Lung (tissue), 11 donors: ENCODE measurements at regions not wholly inside any gene's neighbourhood (a gene's known extent, or its start where the extent isn't known, plus 50 kb on each side); places are given as distances from the start of the nearest gene placed in this dataset.
A peak's percentile ranks its signal among the peaks of the same experiment; 100 is the strongest.

Experiments
- ATAC-seq: fragments of 200-7000 bp; cut with Tn5 transposase; one replicate; pipeline ENCODE4 v1.9.1; 2020; ENCODE audit warnings: moderate number of reproducible peaks; ENCODE audit not compliant: insufficient read depth, low FRiP score
- DNase-seq, 3 donors: peaks; one replicate each; pipeline ENCODE4 v3.0.0-alpha.2; 2013 to 2017
- H3K27ac ChIP-seq, 2 donors: one replicate each; pipeline ENCODE4 v1.5.1; 2013; ENCODE audit warnings: mild to moderate bottlenecking in 2 of 2, moderate library complexity in 2 of 2, control low read depth in 1 of 2, inconsistent platforms in 1 of 2, low read depth in 1 of 2, low read length in 1 of 2
- H3K27me3 ChIP-seq, 3 donors: one replicate each; pipeline ENCODE4 v1.5.1; 2013; ENCODE audit warnings: low read length in 2 of 3; ENCODE audit not compliant: control insufficient read depth in 3 of 3, insufficient read depth in 3 of 3
- H3K36me3 ChIP-seq, 4 donors: one replicate each; pipeline ENCODE4 v1.5.1; 2013; ENCODE audit warnings: low read length in 4 of 4, mild to moderate bottlenecking in 1 of 4, moderate library complexity in 1 of 4; ENCODE audit not compliant: control insufficient read depth in 4 of 4, insufficient read depth in 4 of 4
- H3K4me1 ChIP-seq, 5 donors: one replicate each; pipeline ENCODE4 v1.5.1; 2013; ENCODE audit warnings: low read length in 5 of 5, mild to moderate bottlenecking in 2 of 5, moderate library complexity in 1 of 5; ENCODE audit not compliant: control insufficient read depth in 5 of 5, insufficient read depth in 5 of 5
- H3K4me3 ChIP-seq: one replicate; pipeline ENCODE4 v1.5.1; 2013; ENCODE audit warnings: mild to moderate bottlenecking, control low read depth, moderate library complexity
- H3K9ac ChIP-seq, 2 donors: one replicate each; pipeline ENCODE4 v1.5.1; 2013; ENCODE audit warnings: low read length in 2 of 2, control low read depth in 1 of 2; ENCODE audit not compliant: insufficient read depth in 1 of 2
- H3K9me3 ChIP-seq, 4 donors: one replicate each; pipeline ENCODE4 v1.5.1; 2013; ENCODE audit warnings: low read length in 3 of 4, mild to moderate bottlenecking in 1 of 4, moderate library complexity in 1 of 4; ENCODE audit not compliant: control insufficient read depth in 4 of 4, insufficient read depth in 3 of 4
- CTCF ChIP-seq: IDR thresholded peaks from 2 replicates; pipeline ENCODE4 v1.5.1; 2012; ENCODE audit warnings: mild to moderate bottlenecking; ENCODE audit errors: control extremely low read depth, extremely low read depth
- whole genome bisulfite sequencing, 2 donors: extraction: QIAGEN DNeasy Blood & Tissue Kit; methylation state at CpG; one replicate each; pipeline ENCODE4 v1.1.7; 2013; 5-methylcytosine and 5-hydroxymethylcytosine counted together
- donor health status: control.
- donor health status: control.
- donor health status: Bipolar disorder and iron deficiency.
- donor health status: healthy.
- donor health status: DM: yes; HTN: yes; CAD: no.

GRCh38 chr9:135330685-135331590 lies 148.6 kb upstream of the PPP1R26 start:
- no peak for TF ChIP-seq CTCF
- peaks cover 0 to 18% (median 2%) of the 10 kb centered on the region in 4 donors for H3K9me3 ChIP-seq
- peaks cover 0 to 6% (median 0%) of the 10 kb centered on the region in 3 donors for H3K27me3 ChIP-seq
- H3K4me3 ChIP-seq: no peak overlapping the region
- no peak overlapping the region for H3K27ac ChIP-seq
- ATAC-seq (no peak), DNase-seq (peak in 1 of 3 donors; percentile 1)
- no peaks in the 10 kb centered on the region for H3K4me1 ChIP-seq
- WGBS, 2 donors: 84 to 88% methylated on average over 14 of the region's 14 CpGs
- no peak overlapping the region for H3K9ac ChIP-seq
- H3K36me3 ChIP-seq: no peaks in the 10 kb centered on the region

DNA sequence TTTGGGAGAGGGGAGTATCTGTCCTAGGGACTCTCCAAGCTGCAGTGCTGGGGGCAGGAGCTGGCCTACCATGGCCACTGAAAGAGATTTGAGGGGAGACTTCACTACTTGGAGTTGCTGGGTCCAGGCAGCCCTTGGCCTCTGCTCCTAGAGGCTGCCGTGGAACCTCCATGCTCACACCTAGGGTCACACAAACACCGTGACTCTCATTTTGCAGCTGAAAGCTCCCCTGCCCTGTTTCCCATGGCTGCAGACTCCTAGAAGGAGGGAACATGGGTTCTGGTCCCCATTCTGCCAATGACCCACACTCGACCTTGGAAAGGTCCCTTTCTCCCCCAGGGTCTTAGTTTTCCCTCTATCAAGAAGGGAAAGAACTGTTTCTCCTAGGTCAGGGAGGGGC lies 147.1 kb upstream of the PPP1R26 start:
- DNase-seq: peak in 1 of 3 donors; percentile 2
- ATAC-seq: no peak
- Histone ChIP-seq H3K27me3 (peaks cover 0 to 14% (median 0%) of the 10 kb centered on the region in 3 donors), H3K9me3 (peaks cover 0 to 10% (median 1%) of the 10 kb centered on the region in 4 donors), H3K4me3 (no peak overlapping the region), H3K27ac (no peak overlapping the region), H3K4me1 (no peaks in the 10 kb centered on the region), H3K9ac (no peak overlapping the region), H3K36me3 (no peaks in the 10 kb centered on the region)
- no peak for TF ChIP-seq CTCF
- WGBS, 2 donors: 72 to 93% methylated on average over 3 of the region's 3 CpGs

DNA sequence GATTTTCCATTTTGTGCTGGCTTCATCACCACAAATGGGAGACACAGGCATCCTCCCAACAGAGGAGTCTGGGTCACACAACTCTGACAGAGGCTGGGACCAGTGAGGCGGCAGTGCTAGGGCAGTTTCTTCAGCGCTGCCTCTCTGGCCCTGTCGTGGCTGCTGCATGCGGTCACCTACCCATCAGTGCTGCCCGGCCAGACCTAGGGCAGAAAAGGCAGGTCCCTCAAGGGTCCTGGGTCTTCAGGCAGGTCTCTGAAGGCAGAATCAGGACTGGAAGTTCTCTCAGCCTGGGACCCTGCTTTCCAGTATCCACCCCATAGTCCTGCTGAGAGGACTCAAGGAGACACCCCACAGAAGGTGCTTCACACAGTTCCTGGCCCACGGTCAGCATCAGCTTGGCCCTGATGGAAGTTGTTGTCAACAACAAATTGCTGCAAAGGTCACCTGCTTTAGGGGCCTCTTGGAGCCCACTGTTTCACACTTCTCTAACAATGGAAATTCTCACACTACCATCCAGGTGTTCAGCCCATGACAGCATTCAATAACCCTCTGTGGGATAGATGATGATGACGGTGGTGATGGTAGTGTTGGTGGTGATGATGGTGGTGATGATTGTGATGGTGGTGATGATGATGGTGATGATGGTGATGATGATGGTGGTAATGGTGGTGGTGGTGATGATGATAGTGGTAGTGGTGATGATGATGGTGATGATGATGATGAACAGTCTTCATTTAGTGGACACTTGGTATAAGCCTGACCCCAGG lies 146.4 kb upstream of the PPP1R26 start:
- Histone ChIP-seq H3K4me3 (no peak overlapping the region), H3K4me1 (no peaks in the 10 kb centered on the region), H3K9ac (no peak overlapping the region), H3K9me3 (peaks cover 0 to 8% (median 0%) of the 10 kb centered on the region in 4 donors), H3K27ac (no peak overlapping the region), H3K36me3 (no peaks in the 10 kb centered on the region), H3K27me3 (peaks cover 0 to 11% (median 0%) of the 10 kb centered on the region in 3 donors)
- no peak for TF ChIP-seq CTCF
- ATAC-seq (no peak), DNase-seq (peak in 1 of 3 donors; percentile 4)
- WGBS, 2 donors: 95% methylated on average over 7 of the region's 7 CpGs
